OCI-LY1 (cell line): ENCODE measurements at regions not wholly inside any gene's neighbourhood (a gene's known extent, or its start where the extent isn't known, plus 50 kb on each side); places are given as distances from the start of the nearest gene placed in this dataset.

Experiments
- EZH2 ChIP-seq: fragments of 200-600 bp; sonication (generic), shearing (Covaris generic); IDR thresholded peaks from 2 replicates; pipeline ENCODE4 v1.8.0; 2017; ENCODE audit warnings: borderline replicate concordance, mixed run types, mild to moderate bottlenecking, antibody characterized with exemption, low read length, moderate library complexity, mixed read lengths
- TF ChIP-seq, protein P1 (sequence below): fragments of 200-600 bp; sonication (generic), shearing (Covaris generic); IDR thresholded peaks from 2 replicates; pipeline ENCODE4 v1.5.1; 2017; ENCODE audit warnings: mild to moderate bottlenecking, antibody characterized with exemption, low read length, moderate library complexity, mixed read lengths

DNA sequence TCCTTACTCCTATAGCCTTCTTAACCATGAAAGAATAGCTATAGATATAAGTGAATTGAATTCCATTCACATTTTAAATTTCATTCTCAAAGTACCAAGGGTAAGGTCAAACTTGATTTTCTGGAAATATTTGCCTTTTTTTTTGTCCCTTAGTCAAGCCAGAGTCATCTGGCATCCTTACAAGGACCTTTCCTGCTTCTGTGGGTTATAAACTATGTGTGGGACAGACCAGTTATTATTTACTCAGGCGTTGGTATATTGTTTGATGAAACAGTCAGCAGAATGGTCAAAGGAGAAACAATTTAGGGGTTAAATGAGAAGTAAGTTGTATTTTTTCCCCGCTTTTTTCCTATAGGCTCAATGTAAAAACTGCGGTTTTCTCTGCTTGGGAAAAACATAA is 1103.2 kb upstream of the ZEB2 start:
- TF ChIP-seq, protein P1, sequence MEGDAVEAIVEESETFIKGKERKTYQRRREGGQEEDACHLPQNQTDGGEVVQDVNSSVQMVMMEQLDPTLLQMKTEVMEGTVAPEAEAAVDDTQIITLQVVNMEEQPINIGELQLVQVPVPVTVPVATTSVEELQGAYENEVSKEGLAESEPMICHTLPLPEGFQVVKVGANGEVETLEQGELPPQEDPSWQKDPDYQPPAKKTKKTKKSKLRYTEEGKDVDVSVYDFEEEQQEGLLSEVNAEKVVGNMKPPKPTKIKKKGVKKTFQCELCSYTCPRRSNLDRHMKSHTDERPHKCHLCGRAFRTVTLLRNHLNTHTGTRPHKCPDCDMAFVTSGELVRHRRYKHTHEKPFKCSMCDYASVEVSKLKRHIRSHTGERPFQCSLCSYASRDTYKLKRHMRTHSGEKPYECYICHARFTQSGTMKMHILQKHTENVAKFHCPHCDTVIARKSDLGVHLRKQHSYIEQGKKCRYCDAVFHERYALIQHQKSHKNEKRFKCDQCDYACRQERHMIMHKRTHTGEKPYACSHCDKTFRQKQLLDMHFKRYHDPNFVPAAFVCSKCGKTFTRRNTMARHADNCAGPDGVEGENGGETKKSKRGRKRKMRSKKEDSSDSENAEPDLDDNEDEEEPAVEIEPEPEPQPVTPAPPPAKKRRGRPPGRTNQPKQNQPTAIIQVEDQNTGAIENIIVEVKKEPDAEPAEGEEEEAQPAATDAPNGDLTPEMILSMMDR, result no peak
- no peak for TF ChIP-seq EZH2
